Fibroblast of skin of back (primary cell): ENCODE measurements at regions not wholly inside any gene's neighbourhood (a gene's known extent, or its start where the extent isn't known, plus 50 kb on each side); places are given as distances from the start of the nearest gene placed in this dataset.

Source experiments
- DNase-seq: peaks from one replicate; pipeline ENCODE4 v3.0.0-alpha.2; 2013

GRCh38 chr15:73001840-73002239, 50.4 kb upstream of the NEO1 start:
- DNase-seq, result no peak

GRCh38 chr15:73000293-73000692, 52.0 kb upstream of the NEO1 start:
- no peak for DNase-seq

- no peak for DNase-seq
Measured at GRCh38 chr15:72999586-72999985, 52.7 kb upstream of the NEO1 start.

GRCh38 chr15:72998681-72999466, 53.4 kb upstream of the NEO1 start:
- DNase-seq, result no peak

GRCh38 chr15:72998226-72998625, 54.0 kb upstream of the NEO1 start:
- no peak for DNase-seq

GRCh38 chr15:72995849-72996248, 56.4 kb upstream of the NEO1 start:
- no peak for DNase-seq

GRCh38 chr15:72994534-72995177, 57.6 kb upstream of the NEO1 start:
- DNase-seq, result no peak

GRCh38 chr15:72992841-72993252, 59.4 kb upstream of the NEO1 start:
- DNase-seq, result peak; percentile 11

- DNase-seq, result peak; percentile 29
Measured at GRCh38 chr15:72991026-72991425, 61.2 kb upstream of the NEO1 start.

- DNase-seq, result no peak
Measured at GRCh38 chr15:72983801-72984545, 68.3 kb upstream of the NEO1 start.

- peak; percentile 51 for DNase-seq
Measured at GRCh38 chr15:72982714-72983113, 69.5 kb upstream of the NEO1 start.

GRCh38 chr15:72980661-72981060, 71.6 kb upstream of the NEO1 start:
- DNase-seq, result no peak

- DNase-seq, result no peak
Measured at GRCh38 chr15:72979791-72980190, 72.5 kb upstream of the NEO1 start.

GRCh38 chr15:72979308-72979707, 73.0 kb upstream of the NEO1 start:
- no peak for DNase-seq

- DNase-seq, result no peak
Measured at GRCh38 chr15:72978223-72978622, 74.0 kb upstream of the NEO1 start.

GRCh38 chr15:72972362-72972761, 79.9 kb upstream of the NEO1 start:
- no peak for DNase-seq

GRCh38 chr15:72971766-72972165, 80.5 kb upstream of the NEO1 start:
- DNase-seq, result no peak

- DNase-seq, result no peak
Measured at GRCh38 chr15:72970933-72971760, 81.1 kb upstream of the NEO1 start.

GRCh38 chr15:72968531-72968922, 83.7 kb upstream of the NEO1 start:
- DNase-seq, result no peak

GRCh38 chr15:72967811-72968530, 84.3 kb upstream of the NEO1 start:
- no peak for DNase-seq

GRCh38 chr15:72967397-72967796, 84.9 kb upstream of the NEO1 start:
- DNase-seq, result no peak

GRCh38 chr15:72966641-72967040, 85.6 kb upstream of the NEO1 start:
- no peak for DNase-seq
